Mammary epithelial cell (primary cell): ENCODE measurements at regions not wholly inside any gene's neighbourhood (a gene's known extent, or its start where the extent isn't known, plus 50 kb on each side); places are given as distances from the start of the nearest gene placed in this dataset.

Experiments
- CTCF ChIP-seq, 2 donors: IDR thresholded peaks in 1 of 2; conservative IDR thresholded peaks in 1 of 2; 2 replicates each; pipeline ENCODE4 v1.5.1; 2011 to 2012; ENCODE audit warnings: inconsistent platforms in 2 of 2, low read length in 2 of 2, mild to moderate bottlenecking in 2 of 2, control low read depth in 1 of 2, low read depth in 1 of 2; ENCODE audit not compliant: insufficient read depth in 1 of 2; ENCODE audit errors: extremely low read depth in 1 of 2
- EZH2 ChIP-seq: IDR thresholded peaks from 2 replicates; pipeline ENCODE4 v1.6.1; 2012; ENCODE audit warnings: low read length, inconsistent platforms, borderline replicate concordance

- no peak for TF ChIP-seq CTCF (conservative IDR thresholded peaks at IDR 0.05 in 1 of 2, IDR thresholded peaks at IDR 0.05 in 1 of 2; ENCODE audit: extremely low read depth in 1 of 2, insufficient read depth in 1 of 2, low read depth in 1 of 2, low read length in 2 of 2)
- TF ChIP-seq EZH2, result no peak
These were observed 95.2 kb upstream of the SPRED2 start for GRCh38 chr2:65527451-65528240.
